ENCODE measurements at regions not wholly inside any gene's neighbourhood (a gene's known extent, or its start where the extent isn't known, plus 50 kb on each side); places are given as distances from the start of the nearest gene placed in this dataset.

- TF ChIP-seq CTCF (IDR thresholded peaks at IDR 0.05), result no peak
- no peak for TF ChIP-seq POLR2A (IDR thresholded peaks at IDR 0.05)
Observed at GRCh38 chr18:2154278-2154677, 417.0 kb downstream of the METTL4 start.

Measured in right lobe of liver (tissue), 4 donors.